Transverse colon (tissue), 4 donors: ENCODE measurements at regions not wholly inside any gene's neighbourhood (a gene's known extent, or its start where the extent isn't known, plus 50 kb on each side); places are given as distances from the start of the nearest gene placed in this dataset.

ENCODE experiments used
- DNase-seq: peaks from one replicate; pipeline ENCODE4 v3.0.0-alpha.2; 2019
- H3K27ac ChIP-seq, 4 donors: fragments of 200-600 bp; sonication (generic); 2 replicates each; pipeline ENCODE4 v1.5.1; 2016 to 2018; ENCODE audit warnings: inconsistent platforms in 4 of 4
- H3K27me3 ChIP-seq: fragments of 200-600 bp; sonication (generic); 2 replicates; pipeline ENCODE4 v1.5.1; 2017; ENCODE audit warnings: inconsistent platforms
- H3K36me3 ChIP-seq, 4 donors: fragments of 200-600 bp; sonication (generic); 2 replicates each; pipeline ENCODE4 v1.5.1; 2017 to 2019; ENCODE audit warnings: inconsistent platforms in 4 of 4
- H3K4me1 ChIP-seq, 4 donors: fragments of 200-600 bp; sonication (generic); 2 replicates each; pipeline ENCODE4 v1.5.1; 2017 to 2020; ENCODE audit warnings: inconsistent platforms in 4 of 4
- H3K4me3 ChIP-seq, 4 donors: fragments of 200-600 bp; sonication (generic); 1 replicate in 1 of 4; 2 replicates in 3 of 4; pipeline versions ENCODE4 v1.5.1 to v1.6.1; 2017 to 2019; ENCODE audit warnings: inconsistent platforms in 4 of 4
- H3K9me3 ChIP-seq, 2 donors: fragments of 200-600 bp; sonication (generic); 2 replicates each; pipeline ENCODE4 v1.5.1; 2017 to 2019; ENCODE audit warnings: inconsistent platforms in 2 of 2
- EP300 ChIP-seq: sonication (generic); formaldehyde crosslinking; IDR thresholded peaks from one replicate; pipeline ENCODE4 v1.6.1; 2017; ENCODE audit warnings: antibody characterized with exemption, low read depth
- POLR2A ChIP-seq: fragments of 450-650 bp; IDR thresholded peaks from one replicate; pipeline ENCODE4 v1.6.1; 2016; ENCODE audit warnings: antibody characterized with exemption, mild to moderate bottlenecking, moderate library complexity
- in situ Hi-C, 4 donors: fragments of 200-750 bp; cut with MboI; loops; one replicate each; pipeline versions ENCODE4 v1.15.0 to v1.15.1; 2017; ENCODE audit warnings: low sequenced_read_pairs in 3 of 4, low pct_ligation_motif_present in 1 of 4, low pct_unique_long_range_greater_than_20kb in 1 of 4
- intact Hi-C: fragments of 100-400 bp; cut with DNase I; formaldehyde crosslinking; loops from one replicate; pipeline ENCODE4 v1.15.1; 2023; ENCODE audit warnings: low total_unique reads
- TF ChIP-seq, protein P1 (sequence below), 5 experiments: fragments of 200-600 bp in 3 of 5; fragments of 450-650 bp in 2 of 5; sonication (generic) in 3 of 5; IDR thresholded peaks; 1 replicate in 2 of 5; 2 replicates in 3 of 5; pipeline ENCODE4 v1.5.1; 2016 to 2017; ENCODE audit warnings: antibody characterized with exemption in 5 of 5, inconsistent platforms in 3 of 5, mild to moderate bottlenecking in 2 of 5, moderate library complexity in 1 of 5

DNA sequence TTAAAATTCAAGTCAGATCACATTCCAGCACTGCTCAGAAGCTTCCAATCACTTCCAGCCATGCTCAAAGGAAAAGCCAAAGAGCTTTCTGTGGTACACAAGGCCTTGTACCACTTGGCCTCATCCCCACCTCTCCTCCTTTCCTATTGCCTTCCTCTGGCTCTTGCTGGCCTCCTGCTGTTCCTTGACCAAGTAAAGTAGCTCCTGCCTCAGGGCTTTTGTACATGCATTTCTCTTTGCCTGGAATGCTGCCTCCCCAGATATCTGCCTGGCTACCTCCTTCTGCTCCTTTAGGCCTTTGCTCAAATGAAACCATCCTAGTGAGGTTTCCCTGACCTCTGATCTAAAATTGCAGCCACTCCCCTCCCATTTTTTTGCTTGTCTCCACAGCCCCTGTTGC, 51.2 kb upstream of the TCL1B start:
- no peak for DNase-seq
- H3K27ac ChIP-seq, result no peak overlapping the region
- no peaks in the 10 kb centered on the region for H3K27me3 ChIP-seq
- H3K9me3 ChIP-seq, result no peaks in the 10 kb centered on the region
- no peak overlapping the region for H3K4me3 ChIP-seq
- H3K36me3 ChIP-seq, result no peaks in the 10 kb centered on the region
- in situ Hi-C loops, result no loop called here
- H3K4me1 ChIP-seq, result no peaks in the 10 kb centered on the region
- TF ChIP-seq POLR2A (no peak), EP300 (no peak)
- TF ChIP-seq, protein P1, sequence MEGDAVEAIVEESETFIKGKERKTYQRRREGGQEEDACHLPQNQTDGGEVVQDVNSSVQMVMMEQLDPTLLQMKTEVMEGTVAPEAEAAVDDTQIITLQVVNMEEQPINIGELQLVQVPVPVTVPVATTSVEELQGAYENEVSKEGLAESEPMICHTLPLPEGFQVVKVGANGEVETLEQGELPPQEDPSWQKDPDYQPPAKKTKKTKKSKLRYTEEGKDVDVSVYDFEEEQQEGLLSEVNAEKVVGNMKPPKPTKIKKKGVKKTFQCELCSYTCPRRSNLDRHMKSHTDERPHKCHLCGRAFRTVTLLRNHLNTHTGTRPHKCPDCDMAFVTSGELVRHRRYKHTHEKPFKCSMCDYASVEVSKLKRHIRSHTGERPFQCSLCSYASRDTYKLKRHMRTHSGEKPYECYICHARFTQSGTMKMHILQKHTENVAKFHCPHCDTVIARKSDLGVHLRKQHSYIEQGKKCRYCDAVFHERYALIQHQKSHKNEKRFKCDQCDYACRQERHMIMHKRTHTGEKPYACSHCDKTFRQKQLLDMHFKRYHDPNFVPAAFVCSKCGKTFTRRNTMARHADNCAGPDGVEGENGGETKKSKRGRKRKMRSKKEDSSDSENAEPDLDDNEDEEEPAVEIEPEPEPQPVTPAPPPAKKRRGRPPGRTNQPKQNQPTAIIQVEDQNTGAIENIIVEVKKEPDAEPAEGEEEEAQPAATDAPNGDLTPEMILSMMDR (IDR thresholded peaks at IDR 0.05), result no peak
- intact Hi-C loops, result no loop called here
